Gastroesophageal sphincter (tissue), 4 donors: ENCODE measurements at regions not wholly inside any gene's neighbourhood (a gene's known extent, or its start where the extent isn't known, plus 50 kb on each side); places are given as distances from the start of the nearest gene placed in this dataset.

Source experiments
- ATAC-seq: fragments of 150-250 bp; one replicate; pipeline ENCODE4 v1.9.1; 2016; ENCODE audit warnings: mild to moderate bottlenecking, moderate library complexity
- H3K27ac ChIP-seq, 4 donors: fragments of 200-600 bp; sonication (generic) in 3 of 4; 1 replicate in 3 of 4; 2 replicates in 1 of 4; pipeline ENCODE4 v1.5.1; 2016 to 2019
- H3K27me3 ChIP-seq: fragments of 200-600 bp; sonication (generic); one replicate; pipeline ENCODE4 v1.5.1; 2019
- H3K36me3 ChIP-seq, 2 donors: fragments of 200-600 bp; sonication (generic); one replicate each; pipeline ENCODE4 v1.5.1; 2019; ENCODE audit warnings: control low read depth in 1 of 2
- H3K4me1 ChIP-seq, 3 donors: fragments of 200-600 bp; sonication (generic); 1 replicate in 2 of 3; 2 replicates in 1 of 3; pipeline ENCODE4 v1.5.1; 2016 to 2019; ENCODE audit warnings: control low read depth in 2 of 3
- H3K4me3 ChIP-seq, 2 donors: fragments of 200-600 bp; sonication (generic); one replicate each; pipeline ENCODE4 v1.5.1; 2019; ENCODE audit warnings: mild to moderate bottlenecking in 1 of 2, moderate library complexity in 1 of 2
- H3K9me3 ChIP-seq, 3 donors: fragments of 200-600 bp; sonication (generic); one replicate each; pipeline ENCODE4 v1.5.1; 2017 to 2019; ENCODE audit warnings: control low read depth in 2 of 3
- CTCF ChIP-seq, 4 experiments: fragments of 200-600 bp in 2 of 4; fragments of 450-650 bp in 2 of 4; sonication (generic) in 1 of 4; IDR thresholded peaks; one replicate each; pipeline ENCODE4 v1.5.1; 2017 to 2019; ENCODE audit warnings: antibody characterized with exemption in 4 of 4, mild to moderate bottlenecking in 2 of 4, moderate library complexity in 2 of 4
- EP300 ChIP-seq: sonication (generic); formaldehyde crosslinking; IDR thresholded peaks from one replicate; pipeline ENCODE4 v1.6.1; 2017; ENCODE audit warnings: antibody characterized with exemption, mild to moderate bottlenecking
- POLR2A ChIP-seq, 2 donors: fragments of 450-650 bp; IDR thresholded peaks; one replicate each; pipeline ENCODE4 v1.6.1; 2017; ENCODE audit warnings: antibody characterized with exemption in 2 of 2, mild to moderate bottlenecking in 2 of 2, moderate library complexity in 1 of 2
- POLR2AphosphoS5 ChIP-seq: sonication (generic); formaldehyde crosslinking; IDR thresholded peaks from one replicate; pipeline ENCODE4 v1.6.1; 2017; ENCODE audit warnings: antibody characterized with exemption
- WGBS, 2 donors: methylation state at CpG; one replicate each; pipeline ENCODE4 v1.1.5; 2018; ENCODE audit warnings: low coverage in 1 of 2; 5-methylcytosine and 5-hydroxymethylcytosine counted together

DNA sequence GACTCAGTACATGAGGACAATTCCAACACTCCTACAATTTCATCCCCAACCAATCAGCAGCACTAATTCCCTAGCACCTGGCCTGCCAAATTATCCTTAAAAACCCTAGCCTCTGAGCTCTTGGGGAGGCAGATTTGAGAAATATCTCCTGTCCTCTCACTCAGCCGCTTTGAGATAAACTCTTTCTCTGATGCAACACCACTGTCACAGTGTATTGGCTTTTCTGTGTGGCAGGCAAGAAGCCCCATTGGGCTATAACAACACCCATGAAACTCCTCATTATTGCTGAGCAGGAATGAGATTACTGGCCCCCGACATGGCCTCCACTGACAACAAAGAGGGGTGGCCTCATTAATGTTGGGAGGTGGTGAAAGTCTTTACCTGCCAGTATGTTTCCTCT, 515.5 kb downstream of the HACE1 start:
- Histone ChIP-seq H3K4me1 (no peaks in the 10 kb centered on the region), H3K4me3 (no peak overlapping the region), H3K36me3 (no peaks in the 10 kb centered on the region), H3K27me3 (no peaks in the 10 kb centered on the region), H3K9me3 (peaks cover 0 to 16% (median 0%) of the 10 kb centered on the region in 3 donors), H3K27ac (no peak overlapping the region)
- WGBS, 2 donors: 67% methylated on average over 1 of the region's 2 CpGs; no CpG with 5 or more reads in 1 of the 2 donors
- no peak for ATAC-seq
- TF ChIP-seq POLR2A (IDR thresholded peaks at IDR 0.05) (no peak), CTCF (IDR thresholded peaks at IDR 0.05) (no peak), EP300 (no peak), POLR2AphosphoS5 (no peak)

GRCh38 chr6:104332364-104332763, 527.4 kb downstream of the HACE1 start:
- no peak for TF ChIP-seq CTCF (IDR thresholded peaks at IDR 0.05)
- TF ChIP-seq POLR2AphosphoS5: no peak
- no peak for TF ChIP-seq EP300
- TF ChIP-seq POLR2A (IDR thresholded peaks at IDR 0.05): no peak
- no peaks in the 10 kb centered on the region for H3K36me3 ChIP-seq
- WGBS, 2 donors: 56% methylated on average over 4 of the region's 4 CpGs
- H3K4me1 ChIP-seq: no peaks in the 10 kb centered on the region
- no peaks in the 10 kb centered on the region for H3K27me3 ChIP-seq
- no peak overlapping the region for H3K4me3 ChIP-seq
- ATAC-seq: no peak
- H3K9me3 ChIP-seq: no peaks in the 10 kb centered on the region
- no peak overlapping the region for H3K27ac ChIP-seq

GRCh38 chr6:104326173-104327001, 533.3 kb downstream of the HACE1 start:
- WGBS, 2 donors: 71 to 86% methylated on average over 5 to 7 of the region's 7 CpGs

DNA sequence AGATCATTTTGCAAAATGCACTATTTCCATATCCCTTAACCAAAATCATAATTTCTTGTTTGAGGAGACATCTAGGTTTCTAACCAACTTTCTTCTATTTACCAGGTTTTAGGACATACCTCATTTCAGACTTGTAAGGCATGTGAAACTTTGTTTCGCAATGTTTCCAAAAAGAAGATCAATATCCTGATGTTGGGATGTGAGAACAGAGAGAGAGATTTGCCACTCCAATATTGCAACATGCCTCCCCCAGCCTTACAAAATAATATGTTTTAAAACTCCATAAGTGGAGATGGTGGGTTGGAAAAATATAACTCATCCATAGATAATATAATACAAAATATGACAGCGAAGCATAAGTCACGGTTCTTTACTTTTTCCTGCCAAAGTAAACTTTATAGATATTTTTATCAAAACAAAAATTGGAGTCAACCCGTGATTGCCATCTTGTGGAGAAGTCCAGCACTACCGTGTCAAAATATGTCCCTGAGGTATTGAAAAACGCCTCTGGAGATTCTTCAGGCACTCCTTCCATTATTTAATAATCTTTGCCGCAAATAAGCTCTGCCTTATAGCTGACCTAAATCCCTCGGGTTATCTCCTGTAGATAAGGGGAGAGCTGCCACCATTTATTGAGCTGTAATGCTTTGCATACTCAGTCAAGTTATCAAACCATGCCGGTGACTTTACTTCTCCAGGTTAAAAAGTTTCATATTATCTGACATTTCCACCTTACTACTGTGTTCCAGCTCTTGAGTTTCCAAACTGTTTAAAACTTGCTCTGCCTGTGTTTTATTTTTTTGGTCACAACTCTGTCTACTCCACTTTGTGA, 534.2 kb downstream of the HACE1 start:
- H3K36me3 ChIP-seq: no peaks in the 10 kb centered on the region
- H3K27ac ChIP-seq: no peak overlapping the region
- no peak for ATAC-seq
- H3K4me3 ChIP-seq: no peak overlapping the region
- H3K4me1 ChIP-seq: peaks cover 0 to 6% (median 0%) of the 10 kb centered on the region in 3 donors
- no peaks in the 10 kb centered on the region for H3K27me3 ChIP-seq
- no peaks in the 10 kb centered on the region for H3K9me3 ChIP-seq
- WGBS, 2 donors: 15 to 19% methylated on average over 8 to 9 of the region's 9 CpGs
- peak in 3 of 4 experiments; percentile 15 to 51 (median 41) for TF ChIP-seq CTCF (IDR thresholded peaks at IDR 0.05)
- no peak for TF ChIP-seq POLR2AphosphoS5

More at GRCh38 chr6:104326173-104327001, 533.3 kb downstream of the HACE1 start:
- Histone ChIP-seq H3K27me3 (no peaks in the 10 kb centered on the region), H3K9me3 (no peaks in the 10 kb centered on the region), H3K4me1 (peaks cover 0 to 6% (median 0%) of the 10 kb centered on the region in 3 donors), H3K27ac (no peak overlapping the region), H3K36me3 (no peaks in the 10 kb centered on the region), H3K4me3 (no peak overlapping the region)
- ATAC-seq: peak; percentile 68
- TF ChIP-seq POLR2AphosphoS5 (no peak), POLR2A (IDR thresholded peaks at IDR 0.05) (no peak), CTCF (IDR thresholded peaks at IDR 0.05) (no peak), EP300 (no peak)
